ENCODE measurements at regions not wholly inside any gene's neighbourhood (a gene's known extent, or its start where the extent isn't known, plus 50 kb on each side); places are given as distances from the start of the nearest gene placed in this dataset.
"Not testable (repeated sequence)": the region's sequence is repeated elsewhere in the genome, so short reads cannot be mapped to it uniquely, and the experiment has no call there.

GRCh38 chrX:124181515-124181914, 150.9 kb upstream of the TEX13D start:
- not testable (repeated sequence) for ATAC-seq

DNA sequence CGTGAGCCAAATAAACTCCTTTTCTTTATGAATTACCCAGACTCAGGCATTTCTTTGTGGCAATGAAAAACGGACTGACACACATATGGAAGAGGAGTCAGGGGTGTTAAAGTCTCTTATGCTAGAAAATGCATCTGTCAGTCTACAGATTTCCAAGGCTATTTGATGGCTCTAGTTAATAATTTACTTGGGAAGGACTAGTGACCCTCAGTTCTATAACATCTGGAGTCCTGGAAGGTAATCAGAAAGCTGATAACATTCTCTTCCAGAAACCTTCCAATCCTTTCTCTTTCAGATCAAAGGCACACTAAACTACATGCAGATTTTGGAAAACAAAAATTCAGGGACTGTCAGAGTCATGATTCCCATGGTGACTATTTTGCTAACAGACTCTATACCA, 142.0 kb upstream of the TEX13D start:
- no peak for ATAC-seq
- no peak for TF ChIP-seq ZFP30 (CRISPR knock-in tag; IDR thresholded peaks at IDR 0.05)
- TF ChIP-seq SNAI2 (CRISPR knock-in tag; IDR thresholded peaks at IDR 0.05): no peak
- TF ChIP-seq CREB5 (CRISPR knock-in tag; IDR thresholded peaks at IDR 0.05; ENCODE audit: low read depth): no peak
- TF ChIP-seq CSDC2 (CRISPR knock-in tag; IDR thresholded peaks at IDR 0.05): no peak
- TF ChIP-seq TOX (CRISPR knock-in tag; IDR thresholded peaks at IDR 0.05; ENCODE audit: borderline replicate concordance): no peak
- no peak for TF ChIP-seq ARNTL (CRISPR knock-in tag; IDR thresholded peaks at IDR 0.05; ENCODE audit: borderline replicate concordance, low read depth)
- TF ChIP-seq, protein P1, sequence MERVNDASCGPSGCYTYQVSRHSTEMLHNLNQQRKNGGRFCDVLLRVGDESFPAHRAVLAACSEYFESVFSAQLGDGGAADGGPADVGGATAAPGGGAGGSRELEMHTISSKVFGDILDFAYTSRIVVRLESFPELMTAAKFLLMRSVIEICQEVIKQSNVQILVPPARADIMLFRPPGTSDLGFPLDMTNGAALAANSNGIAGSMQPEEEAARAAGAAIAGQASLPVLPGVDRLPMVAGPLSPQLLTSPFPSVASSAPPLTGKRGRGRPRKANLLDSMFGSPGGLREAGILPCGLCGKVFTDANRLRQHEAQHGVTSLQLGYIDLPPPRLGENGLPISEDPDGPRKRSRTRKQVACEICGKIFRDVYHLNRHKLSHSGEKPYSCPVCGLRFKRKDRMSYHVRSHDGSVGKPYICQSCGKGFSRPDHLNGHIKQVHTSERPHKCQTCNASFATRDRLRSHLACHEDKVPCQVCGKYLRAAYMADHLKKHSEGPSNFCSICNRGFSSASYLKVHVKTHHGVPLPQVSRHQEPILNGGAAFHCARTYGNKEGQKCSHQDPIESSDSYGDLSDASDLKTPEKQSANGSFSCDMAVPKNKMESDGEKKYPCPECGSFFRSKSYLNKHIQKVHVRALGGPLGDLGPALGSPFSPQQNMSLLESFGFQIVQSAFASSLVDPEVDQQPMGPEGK (CRISPR knock-in tag; IDR thresholded peaks at IDR 0.05; ENCODE audit: borderline replicate concordance): no peak
- no peak for TF ChIP-seq OSR1 (CRISPR knock-in tag; IDR thresholded peaks at IDR 0.05)
- TF ChIP-seq BACH2 (CRISPR knock-in tag; IDR thresholded peaks at IDR 0.05; ENCODE audit: borderline replicate concordance): no peak
- no peak for TF ChIP-seq ZC3H10 (CRISPR knock-in tag; IDR thresholded peaks at IDR 0.05)
- no peak for TF ChIP-seq ZNF70 (CRISPR knock-in tag; IDR thresholded peaks at IDR 0.05)
- TF ChIP-seq TCF4 (CRISPR knock-in tag; IDR thresholded peaks at IDR 0.05; ENCODE audit: borderline replicate concordance): no peak
- no peak for TF ChIP-seq ZNF565 (CRISPR knock-in tag; conservative IDR thresholded peaks at IDR 0.05; ENCODE audit: low read depth)

- TF ChIP-seq, protein P2, sequence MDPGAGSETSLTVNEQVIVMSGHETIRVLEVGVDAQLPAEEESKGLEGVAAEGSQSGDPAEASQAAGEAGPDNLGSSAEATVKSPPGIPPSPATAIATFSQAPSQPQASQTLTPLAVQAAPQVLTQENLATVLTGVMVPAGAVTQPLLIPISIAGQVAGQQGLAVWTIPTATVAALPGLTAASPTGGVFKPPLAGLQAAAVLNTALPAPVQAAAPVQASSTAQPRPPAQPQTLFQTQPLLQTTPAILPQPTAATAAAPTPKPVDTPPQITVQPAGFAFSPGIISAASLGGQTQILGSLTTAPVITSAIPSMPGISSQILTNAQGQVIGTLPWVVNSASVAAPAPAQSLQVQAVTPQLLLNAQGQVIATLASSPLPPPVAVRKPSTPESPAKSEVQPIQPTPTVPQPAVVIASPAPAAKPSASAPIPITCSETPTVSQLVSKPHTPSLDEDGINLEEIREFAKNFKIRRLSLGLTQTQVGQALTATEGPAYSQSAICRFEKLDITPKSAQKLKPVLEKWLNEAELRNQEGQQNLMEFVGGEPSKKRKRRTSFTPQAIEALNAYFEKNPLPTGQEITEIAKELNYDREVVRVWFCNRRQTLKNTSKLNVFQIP (CRISPR knock-in tag; IDR thresholded peaks at IDR 0.05; ENCODE audit: borderline replicate concordance, low read depth): no peak
- TF ChIP-seq ZC3H10 (CRISPR knock-in tag; IDR thresholded peaks at IDR 0.05) (no peak), OSR1 (CRISPR knock-in tag; IDR thresholded peaks at IDR 0.05) (no peak), ZFP30 (CRISPR knock-in tag; IDR thresholded peaks at IDR 0.05) (no peak), BACH2 (CRISPR knock-in tag; IDR thresholded peaks at IDR 0.05; ENCODE audit: borderline replicate concordance) (no peak), TOX (CRISPR knock-in tag; IDR thresholded peaks at IDR 0.05; ENCODE audit: borderline replicate concordance) (no peak), ZNF565 (CRISPR knock-in tag; conservative IDR thresholded peaks at IDR 0.05; ENCODE audit: low read depth) (no peak), CREB5 (CRISPR knock-in tag; IDR thresholded peaks at IDR 0.05; ENCODE audit: low read depth) (no peak), TCF4 (CRISPR knock-in tag; IDR thresholded peaks at IDR 0.05; ENCODE audit: borderline replicate concordance) (no peak), ZNF70 (CRISPR knock-in tag; IDR thresholded peaks at IDR 0.05) (no peak), GLIS3 (CRISPR knock-in tag; IDR thresholded peaks at IDR 0.05) (no peak)
- TF ChIP-seq, protein P3, sequence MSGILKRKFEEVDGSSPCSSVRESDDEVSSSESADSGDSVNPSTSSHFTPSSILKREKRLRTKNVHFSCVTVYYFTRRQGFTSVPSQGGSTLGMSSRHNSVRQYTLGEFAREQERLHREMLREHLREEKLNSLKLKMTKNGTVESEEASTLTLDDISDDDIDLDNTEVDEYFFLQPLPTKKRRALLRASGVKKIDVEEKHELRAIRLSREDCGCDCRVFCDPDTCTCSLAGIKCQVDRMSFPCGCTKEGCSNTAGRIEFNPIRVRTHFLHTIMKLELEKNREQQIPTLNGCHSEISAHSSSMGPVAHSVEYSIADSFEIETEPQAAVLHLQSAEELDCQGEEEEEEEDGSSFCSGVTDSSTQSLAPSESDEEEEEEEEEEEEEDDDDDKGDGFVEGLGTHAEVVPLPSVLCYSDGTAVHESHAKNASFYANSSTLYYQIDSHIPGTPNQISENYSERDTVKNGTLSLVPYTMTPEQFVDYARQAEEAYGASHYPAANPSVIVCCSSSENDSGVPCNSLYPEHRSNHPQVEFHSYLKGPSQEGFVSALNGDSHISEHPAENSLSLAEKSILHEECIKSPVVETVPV (CRISPR knock-in tag; IDR thresholded peaks at IDR 0.05): no peak
- ATAC-seq: no peak
These were observed 138.3 kb upstream of the TEX13D start for GRCh38 chrX:124194199-124194598.

GRCh38 chrX:124194901-124195300, 137.6 kb upstream of the TEX13D start:
- no peak for ATAC-seq
- no peak for TF ChIP-seq TCF4 (CRISPR knock-in tag; IDR thresholded peaks at IDR 0.05; ENCODE audit: borderline replicate concordance)
- no peak for TF ChIP-seq TSHZ2 (CRISPR knock-in tag; IDR thresholded peaks at IDR 0.05)
- TF ChIP-seq ZNF8 (CRISPR knock-in tag; IDR thresholded peaks at IDR 0.05): no peak
- TF ChIP-seq, protein P1 (CRISPR knock-in tag; IDR thresholded peaks at IDR 0.05; ENCODE audit: borderline replicate concordance): no peak
- no peak for TF ChIP-seq ARNTL (CRISPR knock-in tag; IDR thresholded peaks at IDR 0.05; ENCODE audit: borderline replicate concordance, low read depth)
- TF ChIP-seq OSR1 (CRISPR knock-in tag; IDR thresholded peaks at IDR 0.05): no peak
- TF ChIP-seq ZC3H10 (CRISPR knock-in tag; IDR thresholded peaks at IDR 0.05): no peak
- no peak for TF ChIP-seq RARB (CRISPR knock-in tag; IDR thresholded peaks at IDR 0.05)
